WTC11 (cell line): ENCODE measurements at regions not wholly inside any gene's neighbourhood (a gene's known extent, or its start where the extent isn't known, plus 50 kb on each side); places are given as distances from the start of the nearest gene placed in this dataset.

ENCODE experiments used
- ATAC-seq: fragments of 200-7000 bp; cut with Tn5 transposase; 2 replicates; pipeline ENCODE4 v1.10.0; 2021; ENCODE audit warnings: mild to moderate bottlenecking, moderate library complexity
- CTCF ChIA-PET: fragments of 300-600 bp; sonication (Branson Sonifier 250); formaldehyde crosslinking; loops from one replicate; lab custom pipeline; 2021; ENCODE audit warnings: antibody characterized with exemption; lab: Charles Lee
- POLR2A ChIA-PET: fragments of 350-600 bp; sonication (Branson Sonifier 250); formaldehyde crosslinking; loops from one replicate; lab custom pipeline; 2021; ENCODE audit warnings: antibody characterized with exemption; lab: Charles Lee
- DNase-seq: peaks from one replicate; pipeline ENCODE4 v3.0.0; 2021; ENCODE audit warnings: low spot score
- H3K27ac Mint-ChIP-seq: 2 replicates; pipeline ENCODE4 v1.8.0; 2021; ENCODE audit warnings: mixed read lengths
- H3K27me3 Mint-ChIP-seq: 2 replicates; pipeline ENCODE4 v1.8.0; 2021; ENCODE audit warnings: low read depth, mild to moderate bottlenecking, moderate library complexity, mixed read lengths
- H3K36me3 Mint-ChIP-seq: 2 replicates; pipeline ENCODE4 v1.8.0; 2021; ENCODE audit warnings: mixed read lengths
- H3K4me1 Mint-ChIP-seq: 2 replicates; pipeline ENCODE4 v1.8.0; 2022; ENCODE audit warnings: mixed read lengths
- H3K4me3 Mint-ChIP-seq: 2 replicates; pipeline ENCODE4 v1.8.0; 2021; ENCODE audit warnings: mild to moderate bottlenecking, moderate library complexity, mixed read lengths
- H3K9me3 Mint-ChIP-seq: 2 replicates; pipeline ENCODE4 v1.8.0; 2021; ENCODE audit warnings: mixed read lengths
- ATF1 ChIP-seq: sonication (generic); formaldehyde crosslinking; IDR thresholded peaks from 2 replicates; pipeline ENCODE4 v1.8.1; 2023; ENCODE audit warnings: mild to moderate bottlenecking, moderate library complexity, missing genetic modification reagents
- CREM ChIP-seq: sonication (generic); formaldehyde crosslinking; IDR thresholded peaks from 2 replicates; pipeline ENCODE4 v1.8.1; 2022; ENCODE audit warnings: mild to moderate bottlenecking, missing genetic modification reagents, moderate library complexity
- ETV6 ChIP-seq: sonication (generic); formaldehyde crosslinking; IDR thresholded peaks from 2 replicates; pipeline ENCODE4 v1.8.1; 2022; ENCODE audit warnings: mild to moderate bottlenecking, missing genetic modification reagents
- FOXK1 ChIP-seq: sonication (generic); formaldehyde crosslinking; IDR thresholded peaks from 2 replicates; pipeline ENCODE4 v1.8.0; 2022; ENCODE audit warnings: mild to moderate bottlenecking, moderate library complexity, missing genetic modification reagents
- GABPB1 ChIP-seq: sonication (generic); formaldehyde crosslinking; IDR thresholded peaks from 2 replicates; pipeline ENCODE4 v1.8.1; 2023; ENCODE audit warnings: mild to moderate bottlenecking, missing genetic modification reagents
- IRF2 ChIP-seq: sonication (generic); formaldehyde crosslinking; IDR thresholded peaks from 2 replicates; pipeline ENCODE4 v1.8.0; 2022; ENCODE audit warnings: low read depth, missing genetic modification reagents, borderline replicate concordance
- JAZF1 ChIP-seq: fragments of 250-450 bp; sonication (Bioruptor Pico); IDR thresholded peaks from 2 replicates; pipeline ENCODE4 v1.9.0; 2021; ENCODE audit warnings: moderate library complexity, mild to moderate bottlenecking, inconsistent platforms
- JUN ChIP-seq: sonication (generic); formaldehyde crosslinking; IDR thresholded peaks from 2 replicates; pipeline ENCODE4 v1.8.0; 2023; ENCODE audit warnings: mild to moderate bottlenecking, missing genetic modification reagents
- MXD4 ChIP-seq: fragments of 250-450 bp; sonication (Bioruptor Pico); IDR thresholded peaks from 2 replicates; pipeline ENCODE4 v1.8.0; 2021; ENCODE audit warnings: mild to moderate bottlenecking, moderate library complexity, borderline replicate concordance
- MYBL2 ChIP-seq: sonication (generic); formaldehyde crosslinking; IDR thresholded peaks from 2 replicates; pipeline ENCODE4 v1.8.1; 2023; ENCODE audit warnings: mild to moderate bottlenecking, moderate library complexity, missing genetic modification reagents
- NR2C2 ChIP-seq: sonication (generic); formaldehyde crosslinking; IDR thresholded peaks from 2 replicates; pipeline ENCODE4 v1.8.0; 2022; ENCODE audit warnings: mild to moderate bottlenecking, missing genetic modification reagents
- RELA ChIP-seq: sonication (generic); formaldehyde crosslinking; IDR thresholded peaks from 2 replicates; pipeline ENCODE4 v1.8.1; 2022; ENCODE audit warnings: missing genetic modification reagents, mild to moderate bottlenecking, borderline replicate concordance
- RORB ChIP-seq: fragments of 250-450 bp; sonication (Bioruptor Pico); IDR thresholded peaks from 2 replicates; pipeline ENCODE4 v1.9.0; 2021; ENCODE audit warnings: mild to moderate bottlenecking
- TP53 ChIP-seq: sonication (generic); formaldehyde crosslinking; IDR thresholded peaks from 2 replicates; pipeline ENCODE4 v1.8.1; 2023; ENCODE audit warnings: mild to moderate bottlenecking, missing genetic modification reagents
- ZNF232 ChIP-seq: sonication (generic); formaldehyde crosslinking; IDR thresholded peaks from 2 replicates; pipeline ENCODE4 v1.8.0; 2022; ENCODE audit warnings: mild to moderate bottlenecking, missing genetic modification reagents
- ZNF396 ChIP-seq: fragments of 250-450 bp; sonication (Bioruptor Pico); IDR thresholded peaks from 2 replicates; pipeline ENCODE4 v1.8.0; 2021; ENCODE audit warnings: mild to moderate bottlenecking, moderate library complexity, borderline replicate concordance
- ZNF671 ChIP-seq: fragments of 250-450 bp; sonication (Bioruptor Pico); IDR thresholded peaks from 2 replicates; pipeline ENCODE4 v1.8.0; 2021; ENCODE audit warnings: mild to moderate bottlenecking
- TF ChIP-seq, protein P1 (sequence below): sonication (generic); formaldehyde crosslinking; conservative IDR thresholded peaks from 2 replicates; pipeline ENCODE4 v1.8.1; 2022; ENCODE audit warnings: mild to moderate bottlenecking, missing genetic modification reagents
- TF ChIP-seq, protein P2 (sequence below): sonication (generic); formaldehyde crosslinking; IDR thresholded peaks from 2 replicates; pipeline ENCODE4 v1.8.1; 2022; ENCODE audit warnings: low read depth, missing genetic modification reagents, borderline replicate concordance
- TF ChIP-seq, protein P3 (sequence below): fragments of 200-600 bp; IDR thresholded peaks from 2 replicates; pipeline ENCODE4 v1.8.0; 2022; ENCODE audit warnings: antibody characterized with exemption
- TF ChIP-seq, protein P4 (sequence below): fragments of 250-450 bp; sonication (Bioruptor Pico); conservative IDR thresholded peaks from 2 replicates; pipeline ENCODE4 v1.9.0; 2021; ENCODE audit warnings: mild to moderate bottlenecking
- TF ChIP-seq, protein P5 (sequence below): sonication (generic); formaldehyde crosslinking; IDR thresholded peaks from 2 replicates; pipeline ENCODE4 v1.8.1; 2023; ENCODE audit warnings: mild to moderate bottlenecking, missing genetic modification reagents, moderate library complexity
- TF ChIP-seq, protein P6 (sequence below): sonication (generic); formaldehyde crosslinking; IDR thresholded peaks from 2 replicates; pipeline ENCODE4 v1.8.1; 2023; ENCODE audit warnings: mild to moderate bottlenecking, moderate library complexity, missing genetic modification reagents
- TF ChIP-seq, protein P7 (sequence below): fragments of 250-450 bp; sonication (Bioruptor Pico); IDR thresholded peaks from 2 replicates; pipeline ENCODE4 v1.9.0; 2021; ENCODE audit warnings: moderate library complexity, mild to moderate bottlenecking, inconsistent platforms, borderline replicate concordance
- TF ChIP-seq, protein P8 (sequence below): fragments of 250-450 bp; sonication (Bioruptor Pico); IDR thresholded peaks from 2 replicates; pipeline ENCODE4 v1.9.0; 2021; ENCODE audit warnings: mild to moderate bottlenecking

DNA sequence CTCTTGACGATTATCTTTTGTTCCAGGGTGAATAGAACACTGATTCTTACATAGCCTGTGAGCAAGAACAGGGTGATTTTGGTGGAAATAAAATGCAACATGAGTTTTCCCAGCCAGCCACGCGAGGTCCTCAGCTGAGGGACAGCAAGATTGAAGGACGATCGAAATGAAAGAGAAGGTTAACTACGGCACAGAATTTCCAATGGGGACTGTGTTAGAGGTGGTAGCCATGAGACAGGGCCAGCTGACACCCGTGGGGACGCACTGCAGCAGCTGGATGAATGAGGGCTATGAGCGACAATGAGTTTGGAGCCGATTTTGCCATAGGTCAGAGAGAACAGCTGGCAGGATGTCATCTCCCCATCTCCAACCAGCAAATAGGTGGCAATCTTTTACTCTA lies 243.4 kb upstream of the PELI2 start:
- Mint-ChIP-seq H3K27ac (no peak overlapping the region), H3K9me3 (no peaks in the 10 kb centered on the region), H3K4me1 (no peaks in the 10 kb centered on the region), H3K27me3 (no peaks in the 10 kb centered on the region), H3K36me3 (no peaks in the 10 kb centered on the region), H3K4me3 (no peak overlapping the region)
- ChIA-PET CTCF (no interaction called here), POLR2A (no interaction called here)
- no peak for ATAC-seq
- TF ChIP-seq ATF1 (CRISPR knock-in tag) (no peak), RORB (CRISPR knock-in tag) (no peak), MXD4 (CRISPR knock-in tag) (no peak), RELA (CRISPR knock-in tag) (no peak), GABPB1 (CRISPR knock-in tag) (no peak), MYBL2 (CRISPR knock-in tag) (no peak), IRF2 (CRISPR knock-in tag) (no peak), ZNF232 (CRISPR knock-in tag) (no peak), CREM (no peak), ZNF396 (no peak), TP53 (CRISPR knock-in tag) (no peak), JAZF1 (no peak), FOXK1 (CRISPR knock-in tag) (no peak)
- TF ChIP-seq, protein P1, sequence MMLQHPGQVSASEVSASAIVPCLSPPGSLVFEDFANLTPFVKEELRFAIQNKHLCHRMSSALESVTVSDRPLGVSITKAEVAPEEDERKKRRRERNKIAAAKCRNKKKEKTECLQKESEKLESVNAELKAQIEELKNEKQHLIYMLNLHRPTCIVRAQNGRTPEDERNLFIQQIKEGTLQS (CRISPR knock-in tag): no peak
- TF ChIP-seq, protein P2, sequence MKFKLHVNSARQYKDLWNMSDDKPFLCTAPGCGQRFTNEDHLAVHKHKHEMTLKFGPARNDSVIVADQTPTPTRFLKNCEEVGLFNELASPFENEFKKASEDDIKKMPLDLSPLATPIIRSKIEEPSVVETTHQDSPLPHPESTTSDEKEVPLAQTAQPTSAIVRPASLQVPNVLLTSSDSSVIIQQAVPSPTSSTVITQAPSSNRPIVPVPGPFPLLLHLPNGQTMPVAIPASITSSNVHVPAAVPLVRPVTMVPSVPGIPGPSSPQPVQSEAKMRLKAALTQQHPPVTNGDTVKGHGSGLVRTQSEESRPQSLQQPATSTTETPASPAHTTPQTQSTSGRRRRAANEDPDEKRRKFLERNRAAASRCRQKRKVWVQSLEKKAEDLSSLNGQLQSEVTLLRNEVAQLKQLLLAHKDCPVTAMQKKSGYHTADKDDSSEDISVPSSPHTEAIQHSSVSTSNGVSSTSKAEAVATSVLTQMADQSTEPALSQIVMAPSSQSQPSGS (CRISPR knock-in tag): no peak
- TF ChIP-seq, protein P3, sequence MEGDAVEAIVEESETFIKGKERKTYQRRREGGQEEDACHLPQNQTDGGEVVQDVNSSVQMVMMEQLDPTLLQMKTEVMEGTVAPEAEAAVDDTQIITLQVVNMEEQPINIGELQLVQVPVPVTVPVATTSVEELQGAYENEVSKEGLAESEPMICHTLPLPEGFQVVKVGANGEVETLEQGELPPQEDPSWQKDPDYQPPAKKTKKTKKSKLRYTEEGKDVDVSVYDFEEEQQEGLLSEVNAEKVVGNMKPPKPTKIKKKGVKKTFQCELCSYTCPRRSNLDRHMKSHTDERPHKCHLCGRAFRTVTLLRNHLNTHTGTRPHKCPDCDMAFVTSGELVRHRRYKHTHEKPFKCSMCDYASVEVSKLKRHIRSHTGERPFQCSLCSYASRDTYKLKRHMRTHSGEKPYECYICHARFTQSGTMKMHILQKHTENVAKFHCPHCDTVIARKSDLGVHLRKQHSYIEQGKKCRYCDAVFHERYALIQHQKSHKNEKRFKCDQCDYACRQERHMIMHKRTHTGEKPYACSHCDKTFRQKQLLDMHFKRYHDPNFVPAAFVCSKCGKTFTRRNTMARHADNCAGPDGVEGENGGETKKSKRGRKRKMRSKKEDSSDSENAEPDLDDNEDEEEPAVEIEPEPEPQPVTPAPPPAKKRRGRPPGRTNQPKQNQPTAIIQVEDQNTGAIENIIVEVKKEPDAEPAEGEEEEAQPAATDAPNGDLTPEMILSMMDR: no peak
- TF ChIP-seq, protein P4, sequence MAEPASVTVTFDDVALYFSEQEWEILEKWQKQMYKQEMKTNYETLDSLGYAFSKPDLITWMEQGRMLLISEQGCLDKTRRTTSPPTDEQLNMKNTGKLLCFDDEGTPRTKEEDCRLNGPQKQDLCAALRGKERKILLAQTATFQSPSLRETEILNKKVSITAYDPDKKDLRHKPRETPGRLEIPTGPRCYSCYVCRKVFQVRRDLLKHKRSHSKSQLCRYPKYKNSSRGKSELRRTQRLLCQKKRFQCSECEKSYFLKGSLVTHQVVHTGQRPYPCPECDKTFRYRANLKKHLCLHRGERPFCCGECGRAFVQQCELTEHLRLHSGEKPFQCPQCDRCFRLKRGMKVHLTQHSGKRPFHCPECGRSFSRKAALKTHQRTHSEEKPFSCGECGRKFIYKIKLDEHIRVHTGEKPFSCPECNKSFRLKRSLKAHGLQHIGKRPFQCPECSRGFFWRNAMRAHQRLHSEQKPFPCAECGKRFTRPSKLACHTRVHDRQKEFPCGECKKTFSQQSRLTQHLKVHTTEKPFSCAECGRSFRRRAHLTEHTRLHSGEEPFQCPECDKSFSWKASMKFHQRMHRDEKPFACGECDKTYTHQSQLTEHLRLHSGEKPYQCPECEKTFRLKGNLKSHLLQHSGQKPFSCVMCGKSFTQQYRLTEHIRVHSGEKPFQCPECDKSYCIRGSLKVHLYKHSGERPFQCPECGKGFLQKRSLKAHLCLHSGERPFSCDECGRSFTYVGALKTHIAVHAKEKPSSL (CRISPR knock-in tag): no peak
- TF ChIP-seq, protein P5, sequence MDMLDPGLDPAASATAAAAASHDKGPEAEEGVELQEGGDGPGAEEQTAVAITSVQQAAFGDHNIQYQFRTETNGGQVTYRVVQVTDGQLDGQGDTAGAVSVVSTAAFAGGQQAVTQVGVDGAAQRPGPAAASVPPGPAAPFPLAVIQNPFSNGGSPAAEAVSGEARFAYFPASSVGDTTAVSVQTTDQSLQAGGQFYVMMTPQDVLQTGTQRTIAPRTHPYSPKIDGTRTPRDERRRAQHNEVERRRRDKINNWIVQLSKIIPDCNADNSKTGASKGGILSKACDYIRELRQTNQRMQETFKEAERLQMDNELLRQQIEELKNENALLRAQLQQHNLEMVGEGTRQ (CRISPR knock-in tag): no peak
- TF ChIP-seq, protein P6, sequence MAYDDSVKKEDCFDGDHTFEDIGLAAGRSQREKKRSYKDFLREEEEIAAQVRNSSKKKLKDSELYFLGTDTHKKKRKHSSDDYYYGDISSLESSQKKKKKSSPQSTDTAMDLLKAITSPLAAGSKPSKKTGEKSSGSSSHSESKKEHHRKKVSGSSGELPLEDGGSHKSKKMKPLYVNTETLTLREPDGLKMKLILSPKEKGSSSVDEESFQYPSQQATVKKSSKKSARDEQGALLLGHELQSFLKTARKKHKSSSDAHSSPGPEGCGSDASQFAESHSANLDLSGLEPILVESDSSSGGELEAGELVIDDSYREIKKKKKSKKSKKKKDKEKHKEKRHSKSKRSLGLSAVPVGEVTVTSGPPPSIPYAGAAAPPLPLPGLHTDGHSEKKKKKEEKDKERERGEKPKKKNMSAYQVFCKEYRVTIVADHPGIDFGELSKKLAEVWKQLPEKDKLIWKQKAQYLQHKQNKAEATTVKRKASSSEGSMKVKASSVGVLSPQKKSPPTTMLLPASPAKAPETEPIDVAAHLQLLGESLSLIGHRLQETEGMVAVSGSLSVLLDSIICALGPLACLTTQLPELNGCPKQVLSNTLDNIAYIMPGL (CRISPR knock-in tag): no peak
- no peak for DNase-seq

DNA sequence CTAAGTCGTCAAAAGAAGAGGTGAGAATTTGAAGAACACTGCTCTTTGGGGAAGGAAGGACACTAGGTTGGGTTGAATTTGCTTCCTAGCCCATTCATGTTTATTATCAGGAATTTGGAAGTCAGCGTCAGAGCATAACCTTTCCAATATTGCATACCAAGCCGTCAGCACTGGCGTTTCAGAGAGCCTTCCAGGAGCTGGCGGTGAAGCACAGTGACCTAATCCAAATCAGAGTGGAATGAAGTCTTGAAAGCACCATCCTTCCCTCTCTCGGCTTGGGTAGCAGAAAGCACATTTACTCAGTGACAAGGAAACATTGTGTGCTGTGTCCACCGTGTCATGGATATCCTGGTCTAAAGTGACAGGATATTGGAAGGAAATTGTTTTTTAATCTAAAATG lies 240.3 kb upstream of the PELI2 start:
- ATAC-seq (no peak), DNase-seq (no peak)
- Mint-ChIP-seq H3K9me3 (peaks cover 12% of the 10 kb centered on the region), H3K27me3 (no peaks in the 10 kb centered on the region), H3K4me3 (no peak overlapping the region), H3K4me1 (peaks cover 11% of the 10 kb centered on the region), H3K27ac (no peak overlapping the region), H3K36me3 (no peaks in the 10 kb centered on the region)
- ChIA-PET CTCF (no interaction called here), POLR2A (no interaction called here)
- TF ChIP-seq NR2C2 (CRISPR knock-in tag) (no peak), GABPB1 (CRISPR knock-in tag) (no peak), JUN (CRISPR knock-in tag) (no peak), ETV6 (CRISPR knock-in tag) (no peak), RELA (CRISPR knock-in tag) (no peak), ZNF671 (CRISPR knock-in tag) (no peak)
- TF ChIP-seq, protein P7, sequence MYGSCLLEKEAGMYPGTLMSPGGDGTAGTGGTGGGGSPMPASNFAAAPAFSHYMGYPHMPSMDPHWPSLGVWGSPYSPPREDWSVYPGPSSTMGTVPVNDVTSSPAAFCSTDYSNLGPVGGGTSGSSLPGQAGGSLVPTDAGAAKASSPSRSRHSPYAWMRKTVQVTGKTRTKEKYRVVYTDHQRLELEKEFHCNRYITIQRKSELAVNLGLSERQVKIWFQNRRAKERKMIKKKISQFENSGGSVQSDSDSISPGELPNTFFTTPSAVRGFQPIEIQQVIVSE (CRISPR knock-in tag): no peak
- TF ChIP-seq, protein P8, sequence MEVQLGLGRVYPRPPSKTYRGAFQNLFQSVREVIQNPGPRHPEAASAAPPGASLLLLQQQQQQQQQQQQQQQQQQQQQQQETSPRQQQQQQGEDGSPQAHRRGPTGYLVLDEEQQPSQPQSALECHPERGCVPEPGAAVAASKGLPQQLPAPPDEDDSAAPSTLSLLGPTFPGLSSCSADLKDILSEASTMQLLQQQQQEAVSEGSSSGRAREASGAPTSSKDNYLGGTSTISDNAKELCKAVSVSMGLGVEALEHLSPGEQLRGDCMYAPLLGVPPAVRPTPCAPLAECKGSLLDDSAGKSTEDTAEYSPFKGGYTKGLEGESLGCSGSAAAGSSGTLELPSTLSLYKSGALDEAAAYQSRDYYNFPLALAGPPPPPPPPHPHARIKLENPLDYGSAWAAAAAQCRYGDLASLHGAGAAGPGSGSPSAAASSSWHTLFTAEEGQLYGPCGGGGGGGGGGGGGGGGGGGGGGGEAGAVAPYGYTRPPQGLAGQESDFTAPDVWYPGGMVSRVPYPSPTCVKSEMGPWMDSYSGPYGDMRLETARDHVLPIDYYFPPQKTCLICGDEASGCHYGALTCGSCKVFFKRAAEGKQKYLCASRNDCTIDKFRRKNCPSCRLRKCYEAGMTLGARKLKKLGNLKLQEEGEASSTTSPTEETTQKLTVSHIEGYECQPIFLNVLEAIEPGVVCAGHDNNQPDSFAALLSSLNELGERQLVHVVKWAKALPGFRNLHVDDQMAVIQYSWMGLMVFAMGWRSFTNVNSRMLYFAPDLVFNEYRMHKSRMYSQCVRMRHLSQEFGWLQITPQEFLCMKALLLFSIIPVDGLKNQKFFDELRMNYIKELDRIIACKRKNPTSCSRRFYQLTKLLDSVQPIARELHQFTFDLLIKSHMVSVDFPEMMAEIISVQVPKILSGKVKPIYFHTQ (CRISPR knock-in tag): no peak
